HL-60 (cell line): ENCODE measurements at regions not wholly inside any gene's neighbourhood (a gene's known extent, or its start where the extent isn't known, plus 50 kb on each side); places are given as distances from the start of the nearest gene placed in this dataset.

Experiments used
- SPI1 ChIP-seq: IDR thresholded peaks from 2 replicates; pipeline ENCODE4 v1.6.1; 2012; ENCODE audit warnings: low read depth, mild to moderate bottlenecking, borderline replicate concordance
- TF ChIP-seq, protein P1 (sequence below): IDR thresholded peaks from one replicate; pipeline ENCODE4 v1.5.1; 2011; ENCODE audit warnings: low read length, control low read depth, inconsistent platforms; ENCODE audit not compliant: insufficient read depth

DNA sequence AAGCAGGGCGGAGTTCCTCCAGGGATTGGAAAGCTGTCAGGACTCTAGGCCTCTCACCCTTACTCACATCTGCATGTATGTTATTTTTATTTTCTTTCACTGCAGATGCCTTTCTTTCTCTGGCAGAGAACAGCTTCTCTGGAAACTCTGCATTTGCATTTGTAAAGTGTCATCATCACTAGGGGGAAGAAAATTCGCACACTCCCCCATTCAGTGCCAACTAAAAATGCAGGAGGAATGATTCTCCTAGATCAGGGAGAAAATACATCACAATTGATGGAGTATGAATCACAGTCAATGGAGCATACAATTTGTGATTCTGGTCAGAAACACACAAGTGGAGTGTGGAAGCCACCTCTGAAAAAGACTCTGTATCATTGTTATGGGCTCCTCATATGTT is 351.4 kb upstream of the FTMT start:
- no peak for TF ChIP-seq SPI1
- TF ChIP-seq, protein P1, sequence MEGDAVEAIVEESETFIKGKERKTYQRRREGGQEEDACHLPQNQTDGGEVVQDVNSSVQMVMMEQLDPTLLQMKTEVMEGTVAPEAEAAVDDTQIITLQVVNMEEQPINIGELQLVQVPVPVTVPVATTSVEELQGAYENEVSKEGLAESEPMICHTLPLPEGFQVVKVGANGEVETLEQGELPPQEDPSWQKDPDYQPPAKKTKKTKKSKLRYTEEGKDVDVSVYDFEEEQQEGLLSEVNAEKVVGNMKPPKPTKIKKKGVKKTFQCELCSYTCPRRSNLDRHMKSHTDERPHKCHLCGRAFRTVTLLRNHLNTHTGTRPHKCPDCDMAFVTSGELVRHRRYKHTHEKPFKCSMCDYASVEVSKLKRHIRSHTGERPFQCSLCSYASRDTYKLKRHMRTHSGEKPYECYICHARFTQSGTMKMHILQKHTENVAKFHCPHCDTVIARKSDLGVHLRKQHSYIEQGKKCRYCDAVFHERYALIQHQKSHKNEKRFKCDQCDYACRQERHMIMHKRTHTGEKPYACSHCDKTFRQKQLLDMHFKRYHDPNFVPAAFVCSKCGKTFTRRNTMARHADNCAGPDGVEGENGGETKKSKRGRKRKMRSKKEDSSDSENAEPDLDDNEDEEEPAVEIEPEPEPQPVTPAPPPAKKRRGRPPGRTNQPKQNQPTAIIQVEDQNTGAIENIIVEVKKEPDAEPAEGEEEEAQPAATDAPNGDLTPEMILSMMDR: no peak
